ENCODE measurements at regions not wholly inside any gene's neighbourhood (a gene's known extent, or its start where the extent isn't known, plus 50 kb on each side); places are given as distances from the start of the nearest gene placed in this dataset.

GRCh38 chr10:94059178-94059883 lies 65.6 kb downstream of the PLCE1 start:
- no peak for TF ChIP-seq CTCF (IDR thresholded peaks at IDR 0.05; ENCODE audit: borderline replicate concordance, control extremely low read depth, extremely low read depth, insufficient read depth, missing control alignments)
- in situ Hi-C loops (cut with MboI; ENCODE audit: low sequenced_read_pairs, unreplicated experiment): no loop called here
- DNase-seq (ENCODE audit: low spot score): no peak

- in situ Hi-C loops (cut with MboI; ENCODE audit: low sequenced_read_pairs, unreplicated experiment): no loop called here
- no peak for TF ChIP-seq CTCF (IDR thresholded peaks at IDR 0.05; ENCODE audit: borderline replicate concordance, control extremely low read depth, extremely low read depth, insufficient read depth, missing control alignments)
- no peak for DNase-seq (ENCODE audit: low spot score)
Observed at GRCh38 chr10:94061026-94061425, 67.3 kb downstream of the PLCE1 start.

GRCh38 chr10:94062611-94063010 lies 68.9 kb downstream of the PLCE1 start:
- TF ChIP-seq CTCF (IDR thresholded peaks at IDR 0.05; ENCODE audit: borderline replicate concordance, control extremely low read depth, extremely low read depth, insufficient read depth, missing control alignments): no peak
- in situ Hi-C loops (cut with MboI; ENCODE audit: low sequenced_read_pairs, unreplicated experiment): no loop called here
- no peak for DNase-seq (ENCODE audit: low spot score)

- in situ Hi-C loops (cut with MboI; ENCODE audit: low sequenced_read_pairs, unreplicated experiment): no loop called here
- no peak for TF ChIP-seq CTCF (IDR thresholded peaks at IDR 0.05; ENCODE audit: borderline replicate concordance, control extremely low read depth, extremely low read depth, insufficient read depth, missing control alignments)
Observed at GRCh38 chr10:94065362-94065761, 71.6 kb downstream of the PLCE1 start.

GRCh38 chr10:94065787-94066186 lies 72.1 kb downstream of the PLCE1 start:
- TF ChIP-seq CTCF (IDR thresholded peaks at IDR 0.05; ENCODE audit: borderline replicate concordance, control extremely low read depth, extremely low read depth, insufficient read depth, missing control alignments): no peak
- in situ Hi-C loops (cut with MboI; ENCODE audit: low sequenced_read_pairs, unreplicated experiment): no loop called here

More at GRCh38 chr10:94065362-94065761, 71.6 kb downstream of the PLCE1 start:
- no peak for DNase-seq (ENCODE audit: low spot score)

GRCh38 chr10:94066411-94066810 lies 72.7 kb downstream of the PLCE1 start:
- in situ Hi-C loops (cut with MboI; ENCODE audit: low sequenced_read_pairs, unreplicated experiment): no loop called here
- no peak for TF ChIP-seq CTCF (IDR thresholded peaks at IDR 0.05; ENCODE audit: borderline replicate concordance, control extremely low read depth, extremely low read depth, insufficient read depth, missing control alignments)
- no peak for DNase-seq (ENCODE audit: low spot score)

More at GRCh38 chr10:94065787-94066186, 72.1 kb downstream of the PLCE1 start:
- no peak for DNase-seq (ENCODE audit: low spot score)

Measured in GM13976 (cell line).